Heart right ventricle (tissue), 16 donors: ENCODE measurements at regions not wholly inside any gene's neighbourhood (a gene's known extent, or its start where the extent isn't known, plus 50 kb on each side); places are given as distances from the start of the nearest gene placed in this dataset.
"Not testable (repeated sequence)": the region's sequence is repeated elsewhere in the genome, so short reads cannot be mapped to it uniquely, and the experiment has no call there.

Experiments used
- ATAC-seq, 8 donors: fragments of 200-7000 bp; cut with Tn5 transposase; one replicate each; pipeline ENCODE4 v1.9.1; 2020; ENCODE audit warnings: mild to moderate bottlenecking in 8 of 8, moderate library complexity in 8 of 8, moderate number of reproducible peaks in 1 of 8
- DNase-seq, 2 donors: peaks; one replicate each; pipeline ENCODE4 v3.0.0-alpha.2; 2020
- H3K27ac ChIP-seq, 10 donors: fragments of 200-600 bp; sonication (generic) in 2 of 10; one replicate each; pipeline versions ENCODE4 v1.5.0 to v1.8.0; 2020 to 2022; ENCODE audit warnings: mild to moderate bottlenecking in 3 of 10
- H3K27me3 ChIP-seq, 7 donors: fragments of 200-600 bp; one replicate each; pipeline ENCODE4 v1.8.0; 2021 to 2022; ENCODE audit warnings: mild to moderate bottlenecking in 2 of 7
- H3K36me3 ChIP-seq, 9 donors: fragments of 200-600 bp; sonication (generic) in 1 of 9; one replicate each; pipeline versions ENCODE4 v1.5.0 to v1.8.0; 2020 to 2022; ENCODE audit warnings: mild to moderate bottlenecking in 2 of 9
- H3K4me1 ChIP-seq, 9 donors: fragments of 200-600 bp; sonication (generic) in 1 of 9; one replicate each; pipeline versions ENCODE4 v1.5.0 to v1.8.0; 2020 to 2022; ENCODE audit warnings: mild to moderate bottlenecking in 4 of 9
- H3K4me3 ChIP-seq, 10 donors: fragments of 200-600 bp; sonication (generic) in 2 of 10; one replicate each; pipeline versions ENCODE4 v1.5.0 to v1.8.0; 2020 to 2022; ENCODE audit warnings: mild to moderate bottlenecking in 7 of 10, moderate library complexity in 2 of 10
- H3K9me3 ChIP-seq, 11 donors: fragments of 200-600 bp in 10 of 11; sonication (generic) in 2 of 11; one replicate each; pipeline versions ENCODE4 v1.5.0 to v1.8.0; 2013 to 2022; ENCODE audit warnings: mild to moderate bottlenecking in 2 of 11, control low read depth in 1 of 11, moderate library complexity in 1 of 11
- CTCF ChIP-seq, 9 donors: fragments of 200-600 bp; sonication (generic) in 2 of 9; IDR thresholded peaks; one replicate each; pipeline versions ENCODE4 v1.5.0 to v1.8.0; 2021 to 2022; ENCODE audit warnings: antibody characterized with exemption in 9 of 9, mild to moderate bottlenecking in 5 of 9, moderate library complexity in 1 of 9
- WGBS, 2 donors: extraction: QIAGEN DNeasy Blood & Tissue Kit; methylation state at CpG; one replicate each; pipeline ENCODE4 v1.1.7; 2013; ENCODE audit warnings: inconsistent platforms in 1 of 2; 5-methylcytosine and 5-hydroxymethylcytosine counted together
- intact Hi-C, 10 donors: fragments of 100-400 bp; cut with DNase I; formaldehyde crosslinking; loops; one replicate each; pipeline versions ENCODE4 v1.11.1 to v1.14.2; 2022
- donor health status: Arrhythmogenic right ventricular cardiomyopathy.
- donor health status: ischemic (EF 13 %, LVEDD 7.1; RV severe dilation, severe dysfunction).
- donor health status: healthy with polysubstance abuse.
- donor health status: DM: no; HTN: yes; CAD: no.
- donor health status: DM: no; HTN: no; CAD: no.
- donor health status: ischemic (EF 25% LVEDD 6.9; RV normal size, moderate dysfunction).
- donor health status: ischemic (EF 25% LVEDD 5.7; RV mildly dilated, moderate dysfunction).
- donor health status: healthy.
- donor health status: DM: yes; HTN: yes; CAD: no.
- donor health status: Ischemic cardiomyopathy.
- donor health status: ischemic (EF 35%, LVEDD 5.7; RV mildly dilated, moderate dysfunction).
- donor health status: nonischemic (EF 11% LVEDD 7.7; RV severe dilation, severe dysfunction).
- donor health status: DM: yes; HTN: yes; CAD: no.
- donor health status: PGD.
- donor health status: ischemic (EF 29% LVEDD 5.4; RV normal size, mild dysfunction).
- donor health status: nonischemic (EF 23%, LVEDD 6.1; RV moderate dilation, normal function).

DNA sequence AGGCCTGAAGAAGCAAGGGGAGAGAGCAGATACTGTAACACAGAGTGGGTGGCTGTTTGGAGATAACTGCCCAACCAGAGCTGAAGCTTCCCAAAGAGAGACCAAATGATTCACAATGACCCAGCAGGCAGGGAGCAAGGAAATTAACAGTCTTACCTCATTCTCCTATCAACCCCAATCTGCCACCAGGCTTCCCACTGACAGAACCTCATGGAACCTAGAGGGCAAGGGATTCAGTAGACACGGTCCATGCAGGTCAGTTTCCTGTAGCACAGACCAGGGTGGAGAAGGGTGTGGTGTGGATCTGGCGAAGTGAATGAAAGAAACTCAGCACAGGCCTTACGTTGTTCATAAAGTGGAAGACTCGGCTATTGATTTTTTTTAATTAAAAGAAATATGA is 60.7 kb upstream of the ALB start:
- Histone ChIP-seq H3K27me3 (peaks cover 0 to 9% (median 0%) of the 10 kb centered on the region in 7 donors), H3K27ac (no peak overlapping the region), H3K4me1 (no peaks in the 10 kb centered on the region), H3K9me3 (no peaks in the 10 kb centered on the region), H3K4me3 (no peak overlapping the region), H3K36me3 (no peaks in the 10 kb centered on the region)
- no peak for TF ChIP-seq CTCF (IDR thresholded peaks at IDR 0.05)
- intact Hi-C loops = loop anchor here in 2 of 10 donors (10.0 kb wide), 2 partner anchors 301 to 311 kb away; no protein-coding TSS in a partner anchor
- WGBS, 2 donors = 68 to 88% methylated on average over 4 of the region's 4 CpGs
- no peak for ATAC-seq
- DNase-seq = no peak

GRCh38 chr4:73341454-73341853 is 62.6 kb upstream of the ALB start:
- ATAC-seq (no peak), DNase-seq (no peak)
- Histone ChIP-seq H3K9me3 (no peaks in the 10 kb centered on the region), H3K4me1 (no peaks in the 10 kb centered on the region), H3K27ac (no peak overlapping the region), H3K36me3 (no peaks in the 10 kb centered on the region), H3K4me3 (no peak overlapping the region), H3K27me3 (peaks cover 0 to 9% (median 0%) of the 10 kb centered on the region in 7 donors)
- intact Hi-C loops = loop anchor here in 2 of 10 donors (10.0 kb wide), 2 partner anchors 303 to 313 kb away; no protein-coding TSS in a partner anchor
- 47 to 51% methylated on average over 4 of the region's 4 CpGs for WGBS, 2 donors
- peak in 8 of 9 donors; percentile 12 to 49 (median 38) for TF ChIP-seq CTCF (IDR thresholded peaks at IDR 0.05)

DNA sequence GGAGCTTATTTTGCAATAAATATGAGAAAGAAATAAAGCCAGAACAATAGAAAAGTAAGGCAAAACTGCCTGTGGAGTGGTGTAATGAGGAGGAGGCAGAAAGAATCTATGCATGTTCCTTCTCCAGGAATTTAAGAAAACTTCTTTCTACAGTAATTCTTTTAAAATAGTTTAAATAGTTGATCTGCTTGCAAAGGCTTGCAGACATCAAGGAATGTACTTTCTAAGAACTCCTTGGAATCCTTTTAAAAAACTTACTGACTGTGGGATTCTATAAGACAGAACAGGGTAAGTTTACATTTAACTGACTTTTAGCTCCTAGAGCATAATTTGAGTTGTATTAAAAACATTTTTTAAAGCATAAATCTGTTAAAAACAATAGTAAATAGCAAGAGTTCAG is 63.2 kb upstream of the ALB start:
- Histone ChIP-seq H3K4me1 (no peaks in the 10 kb centered on the region), H3K9me3 (no peaks in the 10 kb centered on the region), H3K27me3 (peaks cover 0 to 9% (median 0%) of the 10 kb centered on the region in 7 donors), H3K4me3 (no peak overlapping the region), H3K27ac (no peak overlapping the region), H3K36me3 (no peaks in the 10 kb centered on the region)
- no peak for TF ChIP-seq CTCF (IDR thresholded peaks at IDR 0.05)
- DNase-seq (no peak), ATAC-seq (no peak)
- intact Hi-C loops = loop anchor here in 2 of 10 donors (10.0 kb wide), 2 partner anchors 304 to 314 kb away; no protein-coding TSS in a partner anchor

DNA sequence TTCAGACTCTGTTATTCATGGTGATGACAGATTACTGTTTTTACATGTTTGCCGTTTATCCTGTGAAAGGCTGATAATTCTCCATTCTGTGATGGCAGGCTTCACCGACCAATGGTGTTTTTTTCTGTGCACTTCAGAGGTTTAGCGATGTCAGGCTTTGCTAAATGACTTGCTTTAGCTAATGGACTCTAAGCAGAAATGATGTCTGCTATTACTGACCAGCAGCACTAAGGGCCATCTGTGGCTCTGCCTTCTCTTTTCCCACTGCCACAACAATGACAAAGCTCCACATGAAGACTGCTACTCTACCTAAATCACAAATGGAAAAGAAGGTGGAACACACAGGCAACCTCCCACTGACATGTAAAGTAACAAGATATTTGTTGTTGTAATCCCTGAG is 68.4 kb upstream of the ALB start:
- DNase-seq (no peak), ATAC-seq (no peak)
- WGBS, 2 donors = 69 to 77% methylated on average over 3 of the region's 3 CpGs
- H3K27ac ChIP-seq = no peak overlapping the region
- intact Hi-C loops = loop anchor here in 1 of 10 donors (10.0 kb wide), 1 partner anchor 319 kb away; no protein-coding TSS in a partner anchor
- no peak overlapping the region for H3K4me3 ChIP-seq
- peaks cover 0 to 4% (median 0%) of the 10 kb centered on the region in 7 donors for H3K27me3 ChIP-seq
- no peaks in the 10 kb centered on the region for H3K9me3 ChIP-seq
- no peaks in the 10 kb centered on the region for H3K36me3 ChIP-seq
- no peak for TF ChIP-seq CTCF (IDR thresholded peaks at IDR 0.05)
- H3K4me1 ChIP-seq = no peaks in the 10 kb centered on the region

GRCh38 chr4:73332012-73332411 is 72.1 kb upstream of the ALB start:
- H3K27me3 ChIP-seq, ATAC-seq, H3K36me3 ChIP-seq, H3K27ac ChIP-seq, H3K4me3 ChIP-seq, H3K9me3 ChIP-seq, H3K4me1 ChIP-seq, DNase-seq: not testable (repeated sequence)
- WGBS, 2 donors = 91 to 97% methylated on average over 2 of the region's 2 CpGs
- intact Hi-C loops = loop anchor here in 1 of 10 donors (10.0 kb wide), 1 partner anchor 323 kb away; no protein-coding TSS in a partner anchor
